ENCODE measurements at regions not wholly inside any gene's neighbourhood (a gene's known extent, or its start where the extent isn't known, plus 50 kb on each side); places are given as distances from the start of the nearest gene placed in this dataset.

GRCh38 chr2:129849559-129850160 is 129.8 kb upstream of the RAB6C start:
- Mint-ChIP-seq H3K27ac (no peak overlapping the region), H3K36me3 (ENCODE audit: low read depth) (no peaks in the 10 kb centered on the region), H3K9me3 (no peaks in the 10 kb centered on the region), H3K27me3 (peaks cover 15% of the 10 kb centered on the region), H3K4me1 (no peaks in the 10 kb centered on the region), H3K4me3 (no peak overlapping the region)
- no peak for DNase-seq
- ChIA-PET POLR2A (no interaction called here), CTCF (no interaction called here)

DNA sequence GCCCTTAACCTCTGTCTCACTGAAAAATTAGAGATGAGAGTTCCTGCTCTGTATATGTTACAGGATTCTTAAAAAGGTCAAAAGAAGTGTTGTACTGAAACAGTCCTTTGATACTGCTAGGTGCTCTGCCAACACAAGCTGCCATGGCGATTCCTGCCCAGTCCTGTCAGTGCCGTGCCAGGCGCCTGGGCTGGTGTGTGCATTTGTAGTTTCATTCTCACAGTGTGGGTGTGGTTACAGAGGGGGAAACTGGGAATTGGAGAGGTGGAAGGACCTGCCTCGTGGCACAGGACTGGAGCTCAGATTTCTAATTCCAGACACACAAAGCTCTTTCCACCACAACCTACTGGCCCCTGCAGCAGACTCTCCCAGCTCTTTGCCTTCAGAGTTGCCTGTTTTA is 122.3 kb upstream of the RAB6C start:
- DNase-seq, result no peak
- H3K9me3 Mint-ChIP-seq, result no peaks in the 10 kb centered on the region
- POLR2A ChIA-PET, result no interaction called here
- no peak overlapping the region for H3K4me3 Mint-ChIP-seq
- CTCF ChIA-PET, result no interaction called here
- no peaks in the 10 kb centered on the region for H3K36me3 Mint-ChIP-seq (ENCODE audit: low read depth)
- no peaks in the 10 kb centered on the region for H3K4me1 Mint-ChIP-seq
- peaks cover 10% of the 10 kb centered on the region for H3K27me3 Mint-ChIP-seq
- H3K27ac Mint-ChIP-seq, result no peak overlapping the region

GRCh38 chr2:129859175-129859574 is 120.3 kb upstream of the RAB6C start:
- Mint-ChIP-seq H3K9me3 (no peaks in the 10 kb centered on the region), H3K36me3 (ENCODE audit: low read depth) (no peaks in the 10 kb centered on the region), H3K4me3 (no peak overlapping the region), H3K4me1 (no peaks in the 10 kb centered on the region), H3K27ac (no peak overlapping the region), H3K27me3 (peaks cover 10% of the 10 kb centered on the region)
- CTCF ChIA-PET, result no interaction called here
- DNase-seq, result no peak
- POLR2A ChIA-PET, result no interaction called here

- Mint-ChIP-seq H3K27ac (no peak overlapping the region), H3K9me3 (no peaks in the 10 kb centered on the region), H3K27me3 (peaks cover 7% of the 10 kb centered on the region), H3K4me3 (no peak overlapping the region), H3K4me1 (no peaks in the 10 kb centered on the region), H3K36me3 (ENCODE audit: low read depth) (no peaks in the 10 kb centered on the region)
- POLR2A ChIA-PET, result no interaction called here
- no peak for DNase-seq
- CTCF ChIA-PET, result no interaction called here
Observed at GRCh38 chr2:129860088-129860487, 119.4 kb upstream of the RAB6C start.

- Mint-ChIP-seq H3K4me3 (no peak overlapping the region), H3K27me3 (no peaks in the 10 kb centered on the region), H3K9me3 (no peaks in the 10 kb centered on the region), H3K36me3 (ENCODE audit: low read depth) (no peaks in the 10 kb centered on the region), H3K27ac (no peak overlapping the region), H3K4me1 (no peaks in the 10 kb centered on the region)
- no peak for DNase-seq
- ChIA-PET CTCF (no interaction called here), POLR2A (no interaction called here)
Observed at GRCh38 chr2:129861666-129862288, 117.7 kb upstream of the RAB6C start.

GRCh38 chr2:129862668-129863067 is 116.8 kb upstream of the RAB6C start:
- no peak for DNase-seq
- no peak overlapping the region for H3K27ac Mint-ChIP-seq
- POLR2A ChIA-PET, result no interaction called here
- H3K27me3 Mint-ChIP-seq, result no peaks in the 10 kb centered on the region
- CTCF ChIA-PET, result no interaction called here
- no peaks in the 10 kb centered on the region for H3K4me1 Mint-ChIP-seq
- no peaks in the 10 kb centered on the region for H3K36me3 Mint-ChIP-seq (ENCODE audit: low read depth)
- no peak overlapping the region for H3K4me3 Mint-ChIP-seq
- no peaks in the 10 kb centered on the region for H3K9me3 Mint-ChIP-seq

- POLR2A ChIA-PET, result no interaction called here
- H3K4me1 Mint-ChIP-seq, result no peaks in the 10 kb centered on the region
Observed at GRCh38 chr2:129863350-129863749, 116.1 kb upstream of the RAB6C start.

DNA sequence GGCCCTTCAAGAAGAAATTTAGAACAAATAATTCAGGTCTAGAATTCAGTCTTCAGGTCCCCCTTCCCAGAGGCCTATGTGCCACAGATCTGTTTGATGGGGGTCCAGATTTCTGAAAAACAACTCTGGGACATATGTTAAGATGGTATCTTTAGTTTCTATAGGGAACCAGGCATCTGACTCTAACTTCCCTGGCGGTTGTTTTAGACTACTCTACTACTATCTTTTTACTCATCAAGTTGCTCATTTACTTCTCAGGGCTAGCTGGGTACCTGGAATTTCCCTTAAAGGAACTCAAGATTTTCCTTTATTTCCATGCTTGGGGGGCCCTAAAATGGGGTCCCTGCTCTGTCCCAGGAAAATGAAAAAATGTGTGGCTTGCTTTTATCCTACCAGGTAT is 114.7 kb upstream of the RAB6C start:
- no peak for DNase-seq
- Mint-ChIP-seq H3K27ac (no peak overlapping the region), H3K9me3 (no peaks in the 10 kb centered on the region), H3K27me3 (no peaks in the 10 kb centered on the region), H3K4me3 (no peak overlapping the region), H3K36me3 (ENCODE audit: low read depth) (no peaks in the 10 kb centered on the region), H3K4me1 (no peaks in the 10 kb centered on the region)
- ChIA-PET POLR2A (no interaction called here), CTCF (no interaction called here)

More at GRCh38 chr2:129863350-129863749, 116.1 kb upstream of the RAB6C start:
- no peaks in the 10 kb centered on the region for H3K36me3 Mint-ChIP-seq (ENCODE audit: low read depth)
- no peak overlapping the region for H3K4me3 Mint-ChIP-seq
- no peaks in the 10 kb centered on the region for H3K9me3 Mint-ChIP-seq
- no peak overlapping the region for H3K27ac Mint-ChIP-seq
- H3K27me3 Mint-ChIP-seq, result no peaks in the 10 kb centered on the region
- CTCF ChIA-PET, result no interaction called here
- no peak for DNase-seq

GRCh38 chr2:129865976-129866375 is 113.5 kb upstream of the RAB6C start:
- no peak overlapping the region for H3K4me3 Mint-ChIP-seq
- ChIA-PET POLR2A (no interaction called here), CTCF (interaction anchor here (0.8 kb wide), 1 partner anchor 11 kb away, joined by 3 read pairs; no protein-coding TSS in a partner anchor)
- DNase-seq, result no peak
- H3K4me1 Mint-ChIP-seq, result no peaks in the 10 kb centered on the region
- H3K36me3 Mint-ChIP-seq (ENCODE audit: low read depth), result no peaks in the 10 kb centered on the region
- no peak overlapping the region for H3K27ac Mint-ChIP-seq
- H3K9me3 Mint-ChIP-seq, result no peaks in the 10 kb centered on the region
- no peaks in the 10 kb centered on the region for H3K27me3 Mint-ChIP-seq

DNA sequence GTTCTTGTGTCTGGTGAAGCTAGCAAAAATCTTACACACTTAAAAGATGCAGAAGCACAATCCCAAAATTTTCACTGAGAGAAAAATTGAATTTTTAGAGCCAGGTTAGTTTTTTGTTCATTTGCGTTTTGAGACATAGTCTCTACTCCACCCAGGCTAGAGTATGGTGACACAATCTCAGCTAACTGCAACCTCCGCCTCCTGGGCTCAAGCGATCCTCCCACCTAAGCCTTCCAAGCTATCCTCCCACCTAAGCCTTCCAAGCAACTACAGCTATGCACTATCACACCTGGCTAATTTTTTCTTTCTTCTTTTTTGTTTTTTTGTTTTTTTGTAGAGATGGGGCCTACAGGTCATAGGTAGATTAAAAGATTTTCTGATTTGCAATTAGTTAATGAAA is 113.1 kb upstream of the RAB6C start:
- H3K4me3 Mint-ChIP-seq, result no peak overlapping the region
- H3K27me3 Mint-ChIP-seq, result no peaks in the 10 kb centered on the region
- H3K27ac Mint-ChIP-seq, result no peak overlapping the region
- H3K9me3 Mint-ChIP-seq, result no peaks in the 10 kb centered on the region
- DNase-seq, result no peak
- no peaks in the 10 kb centered on the region for H3K36me3 Mint-ChIP-seq (ENCODE audit: low read depth)
- no peaks in the 10 kb centered on the region for H3K4me1 Mint-ChIP-seq
- ChIA-PET POLR2A (no interaction called here), CTCF (interaction anchor here (0.8 kb wide), 1 partner anchor 10 kb away, joined by 3 read pairs; no protein-coding TSS in a partner anchor)

- ChIA-PET CTCF (interaction anchor here (1.5 kb wide), 1 partner anchor 14 kb away, joined by 3 read pairs; no protein-coding TSS in a partner anchor), POLR2A (no interaction called here)
- DNase-seq, result no peak
- no peaks in the 10 kb centered on the region for H3K9me3 Mint-ChIP-seq
- H3K27ac Mint-ChIP-seq, result no peak overlapping the region
- no peaks in the 10 kb centered on the region for H3K36me3 Mint-ChIP-seq (ENCODE audit: low read depth)
- H3K27me3 Mint-ChIP-seq, result no peaks in the 10 kb centered on the region
- H3K4me1 Mint-ChIP-seq, result no peaks in the 10 kb centered on the region
- H3K4me3 Mint-ChIP-seq, result no peak overlapping the region
Observed at GRCh38 chr2:129868151-129868550, 111.3 kb upstream of the RAB6C start.

DNA sequence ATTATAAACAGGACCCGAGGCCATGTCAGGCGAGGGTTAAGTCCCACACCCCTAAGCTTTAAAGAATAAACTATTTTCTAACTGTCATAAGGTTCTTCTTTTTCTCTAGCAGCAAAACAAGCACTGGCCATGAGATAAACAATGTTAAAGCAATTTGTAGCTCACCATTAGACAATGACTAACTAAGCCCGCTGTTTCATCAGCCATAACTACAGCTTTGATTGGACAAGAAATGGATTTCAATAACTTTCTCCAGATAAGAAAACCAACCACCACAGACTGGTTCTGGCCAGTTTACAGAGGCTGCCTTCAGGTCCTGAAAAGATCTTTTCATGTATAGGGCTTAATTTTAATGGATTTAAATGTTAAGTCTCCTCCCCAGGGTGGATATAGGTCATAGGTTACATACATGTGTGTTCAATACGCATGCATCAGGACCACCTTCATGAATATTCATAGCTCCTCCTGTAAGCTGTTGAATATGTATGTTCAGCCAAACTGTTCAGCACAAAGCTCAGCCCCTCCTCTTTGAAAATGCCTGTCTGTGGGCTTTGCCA is 108.7 kb upstream of the RAB6C start:
- no peak for DNase-seq
- no peaks in the 10 kb centered on the region for H3K9me3 Mint-ChIP-seq
- CTCF ChIA-PET, result interaction anchor here (0.7 kb wide), 1 partner anchor 12 kb away, joined by 4 read pairs; no protein-coding TSS in a partner anchor
- H3K27ac Mint-ChIP-seq, result no peak overlapping the region
- H3K4me1 Mint-ChIP-seq, result no peaks in the 10 kb centered on the region
- H3K4me3 Mint-ChIP-seq, result no peak overlapping the region
- POLR2A ChIA-PET, result no interaction called here
- H3K27me3 Mint-ChIP-seq, result no peaks in the 10 kb centered on the region
- no peaks in the 10 kb centered on the region for H3K36me3 Mint-ChIP-seq (ENCODE audit: low read depth)

- H3K9me3 Mint-ChIP-seq, result no peaks in the 10 kb centered on the region
Observed at GRCh38 chr2:129872446-129872845, 107.0 kb upstream of the RAB6C start.

DNA sequence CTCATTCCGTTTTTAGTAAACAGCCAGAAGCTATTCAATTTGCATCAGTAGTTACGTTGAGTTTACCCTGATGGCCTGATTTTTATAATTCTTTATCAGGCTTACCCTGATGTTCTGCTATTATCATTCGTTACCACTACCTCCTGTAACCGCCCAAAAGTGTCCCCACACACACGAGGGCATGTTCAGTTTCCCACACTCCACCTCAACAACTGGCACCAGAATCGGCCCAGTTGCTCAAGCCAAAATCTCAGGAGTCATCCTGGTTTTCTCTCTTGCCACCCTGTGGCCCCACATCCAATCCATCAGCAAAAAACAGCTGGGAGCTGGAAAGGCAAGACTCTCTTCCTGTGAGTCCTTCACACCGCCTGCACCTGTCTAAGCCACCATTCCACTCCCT is 102.9 kb upstream of the RAB6C start:
- Mint-ChIP-seq H3K27me3 (no peaks in the 10 kb centered on the region), H3K36me3 (ENCODE audit: low read depth) (no peaks in the 10 kb centered on the region), H3K4me1 (peaks cover 9% of the 10 kb centered on the region), H3K9me3 (no peaks in the 10 kb centered on the region), H3K4me3 (peak overlapping the region; percentile 90), H3K27ac (no peak overlapping the region)
- ChIA-PET POLR2A (no interaction called here), CTCF (interaction anchor here (1.3 to 1.6 kb wide), 2 partner anchors 9 to 10 kb away, joined by 3 to 6 read pairs; no protein-coding TSS in a partner anchor)
- DNase-seq, result no peak

More at GRCh38 chr2:129872446-129872845, 107.0 kb upstream of the RAB6C start:
- ChIA-PET CTCF (no interaction called here), POLR2A (no interaction called here)
- Mint-ChIP-seq H3K36me3 (ENCODE audit: low read depth) (no peaks in the 10 kb centered on the region), H3K27me3 (no peaks in the 10 kb centered on the region), H3K4me1 (peaks cover 9% of the 10 kb centered on the region), H3K27ac (no peak overlapping the region), H3K4me3 (no peak overlapping the region)
- no peak for DNase-seq
